Tibial nerve (tissue), 4 donors: ENCODE measurements at regions not wholly inside any gene's neighbourhood (a gene's known extent, or its start where the extent isn't known, plus 50 kb on each side); places are given as distances from the start of the nearest gene placed in this dataset.

ENCODE experiments used
- DNase-seq, 2 donors: peaks; one replicate each; pipeline ENCODE4 v3.0.0-alpha.2; 2019; ENCODE audit warnings: low spot score in 2 of 2
- H3K27ac ChIP-seq, 4 donors: fragments of 200-600 bp; sonication (generic) in 3 of 4; one replicate each; pipeline ENCODE4 v1.5.1; 2017 to 2019; ENCODE audit warnings: mild to moderate bottlenecking in 1 of 4
- H3K27me3 ChIP-seq, 2 donors: fragments of 200-600 bp; sonication (generic) in 1 of 2; one replicate each; pipeline versions ENCODE4 v1.5.1 to v1.6.0; 2017 to 2019
- H3K36me3 ChIP-seq, 3 donors: fragments of 200-600 bp; sonication (generic); one replicate each; pipeline ENCODE4 v1.5.1; 2018 to 2019
- H3K4me1 ChIP-seq, 4 donors: fragments of 200-600 bp; sonication (generic) in 3 of 4; one replicate each; pipeline ENCODE4 v1.5.1; 2017 to 2019
- H3K4me3 ChIP-seq, 4 donors: fragments of 200-600 bp; sonication (generic) in 3 of 4; one replicate each; pipeline ENCODE4 v1.5.1; 2017 to 2019; ENCODE audit warnings: mild to moderate bottlenecking in 1 of 4, moderate library complexity in 1 of 4
- H3K9me3 ChIP-seq, 4 donors: fragments of 200-600 bp; sonication (generic) in 3 of 4; one replicate each; pipeline ENCODE4 v1.5.1; 2017 to 2019
- EP300 ChIP-seq, 2 donors: sonication (generic); formaldehyde crosslinking; IDR thresholded peaks; one replicate each; pipeline ENCODE4 v1.6.1; 2017; ENCODE audit warnings: antibody characterized with exemption in 2 of 2, mild to moderate bottlenecking in 1 of 2
- POLR2A ChIP-seq, 2 donors: fragments of 450-650 bp; IDR thresholded peaks; one replicate each; pipeline ENCODE4 v1.6.1; 2017; ENCODE audit warnings: antibody characterized with exemption in 2 of 2, mild to moderate bottlenecking in 2 of 2, moderate library complexity in 2 of 2
- WGBS, 2 donors: methylation state at CpG; one replicate each; pipeline ENCODE4 v1.1.5; 2018; 5-methylcytosine and 5-hydroxymethylcytosine counted together
- TF ChIP-seq, protein P1 (sequence below), 5 experiments: fragments of 200-600 bp in 3 of 5; fragments of 450-650 bp in 2 of 5; sonication (generic) in 3 of 5; IDR thresholded peaks; one replicate each; pipeline ENCODE4 v1.5.1; 2016 to 2019; ENCODE audit warnings: antibody characterized with exemption in 5 of 5, mild to moderate bottlenecking in 3 of 5, moderate library complexity in 2 of 5

DNA sequence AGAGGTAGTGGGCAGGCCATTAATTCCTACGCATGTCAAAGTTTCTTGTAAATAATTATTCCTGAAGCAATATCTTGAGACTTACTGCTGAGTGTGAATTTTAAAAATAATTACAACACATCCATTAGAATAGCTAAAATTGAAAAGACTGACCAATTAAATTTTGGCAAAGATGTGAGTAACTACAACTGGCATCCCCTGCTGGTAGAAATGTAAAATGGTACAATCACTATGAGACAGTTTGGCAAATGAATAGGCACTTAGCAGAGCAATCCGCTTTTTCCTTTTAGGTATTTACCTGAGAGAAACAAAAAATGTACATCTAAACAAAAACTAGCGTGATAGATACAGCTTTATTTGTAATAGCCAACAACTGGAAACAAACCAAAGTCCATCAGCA is 798.9 kb downstream of the BRINP3 start:
- no peaks in the 10 kb centered on the region for H3K36me3 ChIP-seq
- no peak overlapping the region for H3K4me3 ChIP-seq
- H3K27ac ChIP-seq = no peak overlapping the region
- no peak for DNase-seq
- no peaks in the 10 kb centered on the region for H3K27me3 ChIP-seq
- TF ChIP-seq EP300 (IDR thresholded peaks at IDR 0.05) (no peak), POLR2A (IDR thresholded peaks at IDR 0.05) (no peak)
- TF ChIP-seq, protein P1, sequence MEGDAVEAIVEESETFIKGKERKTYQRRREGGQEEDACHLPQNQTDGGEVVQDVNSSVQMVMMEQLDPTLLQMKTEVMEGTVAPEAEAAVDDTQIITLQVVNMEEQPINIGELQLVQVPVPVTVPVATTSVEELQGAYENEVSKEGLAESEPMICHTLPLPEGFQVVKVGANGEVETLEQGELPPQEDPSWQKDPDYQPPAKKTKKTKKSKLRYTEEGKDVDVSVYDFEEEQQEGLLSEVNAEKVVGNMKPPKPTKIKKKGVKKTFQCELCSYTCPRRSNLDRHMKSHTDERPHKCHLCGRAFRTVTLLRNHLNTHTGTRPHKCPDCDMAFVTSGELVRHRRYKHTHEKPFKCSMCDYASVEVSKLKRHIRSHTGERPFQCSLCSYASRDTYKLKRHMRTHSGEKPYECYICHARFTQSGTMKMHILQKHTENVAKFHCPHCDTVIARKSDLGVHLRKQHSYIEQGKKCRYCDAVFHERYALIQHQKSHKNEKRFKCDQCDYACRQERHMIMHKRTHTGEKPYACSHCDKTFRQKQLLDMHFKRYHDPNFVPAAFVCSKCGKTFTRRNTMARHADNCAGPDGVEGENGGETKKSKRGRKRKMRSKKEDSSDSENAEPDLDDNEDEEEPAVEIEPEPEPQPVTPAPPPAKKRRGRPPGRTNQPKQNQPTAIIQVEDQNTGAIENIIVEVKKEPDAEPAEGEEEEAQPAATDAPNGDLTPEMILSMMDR (IDR thresholded peaks at IDR 0.05) = no peak
- H3K9me3 ChIP-seq = no peaks in the 10 kb centered on the region
- H3K4me1 ChIP-seq = no peaks in the 10 kb centered on the region
- 90 to 96% methylated on average over 3 of the region's 3 CpGs for WGBS, 2 donors

DNA sequence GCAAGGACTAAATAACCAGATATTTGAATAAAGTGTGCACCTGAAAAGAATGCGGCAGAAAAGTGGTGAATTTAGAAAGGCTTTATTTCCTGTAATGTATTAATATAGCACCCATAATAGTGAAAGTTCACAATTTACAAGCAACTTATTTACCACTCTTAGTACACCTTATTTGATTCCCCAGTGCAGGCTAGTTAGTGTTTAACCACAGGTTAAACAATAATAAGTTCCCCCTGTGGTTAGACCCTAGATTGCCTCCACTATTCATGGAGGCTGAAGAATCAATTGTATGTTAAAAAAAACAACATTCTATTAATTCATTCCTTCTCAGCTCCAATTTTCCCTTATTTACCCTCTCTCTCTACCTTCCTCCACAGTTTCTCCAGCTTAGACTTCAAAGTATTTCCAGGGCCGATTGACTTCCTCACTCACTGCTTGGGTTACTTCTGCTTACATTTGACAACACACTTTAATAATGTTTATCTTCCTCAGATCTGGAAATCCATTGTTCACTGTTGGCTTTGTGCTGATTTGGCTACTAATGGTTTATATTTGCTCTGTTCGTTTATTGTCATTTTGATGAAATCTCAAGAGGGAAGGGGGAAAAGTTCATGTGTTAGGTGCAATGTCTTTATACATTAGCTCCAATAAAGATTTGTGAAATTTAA is 796.3 kb downstream of the BRINP3 start:
- no peaks in the 10 kb centered on the region for H3K36me3 ChIP-seq
- no peaks in the 10 kb centered on the region for H3K9me3 ChIP-seq
- no peak for TF ChIP-seq POLR2A (IDR thresholded peaks at IDR 0.05)
- TF ChIP-seq, protein P1 (IDR thresholded peaks at IDR 0.05) = no peak
- 51 to 60% methylated on average over 3 of the region's 3 CpGs for WGBS, 2 donors
- DNase-seq = no peak
- H3K4me3 ChIP-seq = no peak overlapping the region
- no peaks in the 10 kb centered on the region for H3K27me3 ChIP-seq
- no peaks in the 10 kb centered on the region for H3K4me1 ChIP-seq
- H3K27ac ChIP-seq = no peak overlapping the region

DNA sequence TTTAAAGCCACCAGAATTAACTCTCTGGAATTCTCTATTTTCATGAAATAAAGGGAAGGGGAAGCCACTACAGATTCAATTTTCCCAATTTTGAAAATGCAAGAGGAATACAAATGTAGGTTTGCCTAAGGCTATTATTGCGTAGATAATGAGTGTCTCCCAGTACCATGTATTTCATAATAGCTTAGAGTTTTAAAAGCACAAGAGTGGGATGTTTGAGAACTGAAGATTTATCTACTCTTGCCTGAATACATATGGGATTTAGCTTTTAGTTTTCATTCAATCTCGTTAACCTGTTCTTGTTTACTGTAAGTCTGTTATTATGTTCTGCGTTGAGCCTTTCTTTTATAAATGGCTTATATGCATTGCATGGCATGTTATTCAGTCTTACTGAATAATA is 795.1 kb downstream of the BRINP3 start:
- Histone ChIP-seq H3K9me3 (no peaks in the 10 kb centered on the region), H3K27me3 (no peaks in the 10 kb centered on the region), H3K4me3 (no peak overlapping the region), H3K36me3 (no peaks in the 10 kb centered on the region), H3K4me1 (no peaks in the 10 kb centered on the region), H3K27ac (no peak overlapping the region)
- WGBS, 2 donors = 86 to 88% methylated on average over 3 of the region's 3 CpGs
- TF ChIP-seq EP300 (IDR thresholded peaks at IDR 0.05) (no peak), POLR2A (IDR thresholded peaks at IDR 0.05) (no peak)
- TF ChIP-seq, protein P1 (IDR thresholded peaks at IDR 0.05) = no peak
- no peak for DNase-seq

DNA sequence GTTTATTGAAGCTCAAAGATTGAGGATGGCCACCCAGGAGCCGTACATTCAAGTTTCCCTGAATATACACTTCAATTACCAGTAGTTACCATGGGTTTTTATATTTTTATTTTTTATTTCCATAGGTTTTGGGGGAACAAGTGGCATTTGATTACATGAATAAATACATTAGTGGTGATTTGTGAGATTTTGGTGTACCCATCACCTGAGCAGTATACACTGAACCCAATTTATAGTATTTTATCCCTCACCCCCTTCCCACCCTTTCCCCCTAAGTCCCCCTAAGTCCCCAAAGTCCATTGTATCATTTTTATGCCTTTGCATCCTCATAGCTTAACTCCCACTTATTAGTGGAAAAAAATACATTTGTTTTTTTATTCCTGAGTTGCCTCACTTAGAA is 791.4 kb downstream of the BRINP3 start:
- WGBS, 2 donors = 88 to 95% methylated on average over 1 of the region's 1 CpG

DNA sequence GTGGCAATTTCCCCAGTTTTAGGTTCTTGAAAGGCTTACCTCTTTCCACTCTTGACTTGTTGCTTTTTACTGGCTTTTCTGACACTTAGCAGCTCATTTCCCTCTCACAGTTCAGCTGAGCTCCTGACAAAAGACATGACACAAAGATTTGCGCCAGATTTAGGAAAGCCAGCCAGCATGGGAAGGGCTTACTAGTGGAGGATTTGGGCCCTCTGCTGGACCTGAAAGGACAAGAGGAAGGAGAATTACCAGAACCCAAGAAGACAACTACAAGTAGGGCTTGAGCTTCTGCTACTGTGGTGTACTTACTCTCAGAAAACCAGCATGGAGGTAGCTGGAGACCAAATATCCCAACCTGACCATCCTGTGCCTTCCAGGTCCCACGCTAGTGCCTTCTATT is 784.5 kb downstream of the BRINP3 start:
- Histone ChIP-seq H3K9me3 (no peaks in the 10 kb centered on the region), H3K27ac (no peak overlapping the region), H3K36me3 (no peaks in the 10 kb centered on the region), H3K4me1 (no peaks in the 10 kb centered on the region), H3K27me3 (no peaks in the 10 kb centered on the region), H3K4me3 (no peak overlapping the region)
- TF ChIP-seq, protein P1 (IDR thresholded peaks at IDR 0.05) = no peak
- TF ChIP-seq POLR2A (IDR thresholded peaks at IDR 0.05) (no peak), EP300 (IDR thresholded peaks at IDR 0.05) (no peak)
- 81 to 83% methylated on average over 2 of the region's 2 CpGs for WGBS, 2 donors
- no peak for DNase-seq

More for the DNA sequence above, 791.4 kb downstream of the BRINP3 start:
- Histone ChIP-seq H3K27me3 (no peaks in the 10 kb centered on the region), H3K36me3 (no peaks in the 10 kb centered on the region), H3K4me3 (no peak overlapping the region), H3K27ac (no peak overlapping the region), H3K9me3 (no peaks in the 10 kb centered on the region), H3K4me1 (no peaks in the 10 kb centered on the region)
- TF ChIP-seq POLR2A (IDR thresholded peaks at IDR 0.05) (no peak), EP300 (IDR thresholded peaks at IDR 0.05) (no peak)
- TF ChIP-seq, protein P1 (IDR thresholded peaks at IDR 0.05) = no peak
- no peak for DNase-seq
